ENCODE measurements at regions not wholly inside any gene's neighbourhood (a gene's known extent, or its start where the extent isn't known, plus 50 kb on each side); places are given as distances from the start of the nearest gene placed in this dataset.
"Not testable (repeated sequence)": the region's sequence is repeated elsewhere in the genome, so short reads cannot be mapped to it uniquely, and the experiment has no call there.

DNA sequence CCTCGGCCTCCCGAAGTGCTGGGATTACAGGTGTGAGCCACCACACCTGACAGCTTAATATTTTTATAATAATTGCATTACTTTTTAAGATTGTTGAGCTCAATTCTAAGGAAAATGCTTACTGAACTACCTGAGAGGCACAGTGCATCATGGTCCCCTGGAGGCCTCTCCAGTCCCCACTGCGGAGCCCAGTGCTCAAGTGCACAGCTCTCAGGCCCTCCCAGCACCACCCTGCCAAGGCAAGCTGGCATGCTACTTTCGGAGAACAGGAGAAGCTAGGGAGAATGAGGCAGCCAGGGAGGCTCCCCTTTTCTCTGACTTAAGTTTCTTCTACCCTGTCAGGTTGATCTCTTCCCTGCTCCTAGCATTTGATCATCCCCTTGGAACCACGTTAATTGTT is 64.2 kb upstream of the CECR2 start:
- no peak for DNase-seq
- H3K4me1 ChIP-seq = no peaks in the 10 kb centered on the region
- 82 to 83% methylated on average over 5 of the region's 5 CpGs for WGBS, 2 donors
- no peaks in the 10 kb centered on the region for H3K9me3 ChIP-seq
- no peak overlapping the region for H3K27ac ChIP-seq
- H3K27me3 ChIP-seq = no peaks in the 10 kb centered on the region
- no peak overlapping the region for H3K4me3 ChIP-seq
- TF ChIP-seq POLR2A (IDR thresholded peaks at IDR 0.05) = no peak
- TF ChIP-seq, protein P1, sequence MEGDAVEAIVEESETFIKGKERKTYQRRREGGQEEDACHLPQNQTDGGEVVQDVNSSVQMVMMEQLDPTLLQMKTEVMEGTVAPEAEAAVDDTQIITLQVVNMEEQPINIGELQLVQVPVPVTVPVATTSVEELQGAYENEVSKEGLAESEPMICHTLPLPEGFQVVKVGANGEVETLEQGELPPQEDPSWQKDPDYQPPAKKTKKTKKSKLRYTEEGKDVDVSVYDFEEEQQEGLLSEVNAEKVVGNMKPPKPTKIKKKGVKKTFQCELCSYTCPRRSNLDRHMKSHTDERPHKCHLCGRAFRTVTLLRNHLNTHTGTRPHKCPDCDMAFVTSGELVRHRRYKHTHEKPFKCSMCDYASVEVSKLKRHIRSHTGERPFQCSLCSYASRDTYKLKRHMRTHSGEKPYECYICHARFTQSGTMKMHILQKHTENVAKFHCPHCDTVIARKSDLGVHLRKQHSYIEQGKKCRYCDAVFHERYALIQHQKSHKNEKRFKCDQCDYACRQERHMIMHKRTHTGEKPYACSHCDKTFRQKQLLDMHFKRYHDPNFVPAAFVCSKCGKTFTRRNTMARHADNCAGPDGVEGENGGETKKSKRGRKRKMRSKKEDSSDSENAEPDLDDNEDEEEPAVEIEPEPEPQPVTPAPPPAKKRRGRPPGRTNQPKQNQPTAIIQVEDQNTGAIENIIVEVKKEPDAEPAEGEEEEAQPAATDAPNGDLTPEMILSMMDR (IDR thresholded peaks at IDR 0.05) = no peak
- intact Hi-C loops (cut with DNase I) = no loop called here
- H3K36me3 ChIP-seq = no peaks in the 10 kb centered on the region

DNA sequence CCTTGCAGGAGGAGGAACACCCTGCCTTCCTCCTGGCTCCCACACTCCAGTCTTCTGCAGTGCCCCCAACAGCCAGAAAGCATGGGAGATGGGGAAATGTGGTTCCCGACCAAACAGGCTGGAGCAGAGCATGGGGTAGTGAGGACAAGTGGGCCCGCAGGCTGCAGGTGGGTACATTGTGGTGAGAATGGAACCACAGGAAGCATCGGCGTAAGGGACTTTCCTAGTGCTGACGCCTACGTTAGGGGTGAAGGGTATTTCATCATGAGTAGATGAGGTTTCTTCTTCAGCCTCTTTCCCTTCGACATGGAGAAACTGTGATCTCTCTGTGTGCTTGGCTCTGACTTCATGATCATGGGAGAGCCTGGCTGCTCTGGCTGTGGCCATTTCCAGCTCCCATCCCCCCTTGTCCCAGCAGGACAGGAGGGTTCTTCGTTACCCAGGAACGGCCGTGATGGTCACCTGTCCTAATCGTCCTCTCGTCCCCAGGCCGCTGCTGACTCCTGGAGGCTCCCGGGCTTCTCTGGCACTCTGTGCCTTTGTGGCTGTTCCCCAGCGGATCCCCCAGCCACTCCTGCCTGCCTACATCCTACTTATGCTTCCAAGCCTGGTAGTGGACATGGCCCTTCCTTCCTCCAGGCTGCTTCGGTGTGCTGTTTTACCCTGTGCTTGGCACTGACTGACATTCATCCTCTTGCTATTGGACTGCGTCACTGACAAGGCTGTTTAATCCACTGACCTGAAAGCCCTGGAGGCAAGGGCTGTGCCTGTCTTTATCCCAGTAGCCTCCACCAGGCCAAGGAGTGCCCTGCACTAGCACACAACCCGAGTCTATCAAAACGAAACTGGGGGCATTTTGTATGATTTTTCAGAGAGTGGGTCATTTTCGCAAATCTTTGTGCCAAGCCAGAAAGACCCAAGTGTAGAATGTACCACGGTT is 65.2 kb upstream of the CECR2 start:
- TF ChIP-seq, protein P1 (IDR thresholded peaks at IDR 0.05) = no peak
- no peak for TF ChIP-seq POLR2A (IDR thresholded peaks at IDR 0.05)
- intact Hi-C loops (cut with DNase I) = no loop called here
- peaks cover 0 to 7% (median 0%) of the 10 kb centered on the region in 4 donors for H3K27me3 ChIP-seq

DNA sequence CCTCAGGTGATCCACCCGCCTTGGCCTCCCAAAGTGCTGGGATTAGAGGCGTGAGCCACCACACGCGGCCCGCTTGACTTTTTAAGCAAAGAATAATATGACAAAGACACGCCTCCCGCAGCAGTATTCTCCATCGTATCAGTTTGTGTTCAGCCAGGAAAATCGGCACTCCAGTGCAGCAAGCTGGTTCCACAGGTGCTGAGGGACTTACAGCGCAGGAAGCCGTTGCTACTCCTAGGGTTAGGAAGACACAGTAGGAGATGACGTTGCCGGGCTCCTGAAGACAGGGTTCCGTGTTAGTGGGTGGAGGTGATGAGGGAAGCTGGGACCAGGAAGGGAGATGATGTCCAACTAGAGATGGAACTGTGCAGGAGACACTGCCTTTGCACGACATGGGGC is 65.8 kb upstream of the CECR2 start:
- DNase-seq = no peak
- Histone ChIP-seq H3K4me3 (no peak overlapping the region), H3K27ac (no peak overlapping the region), H3K36me3 (no peaks in the 10 kb centered on the region), H3K27me3 (peaks cover 0 to 7% (median 0%) of the 10 kb centered on the region in 4 donors), H3K4me1 (no peaks in the 10 kb centered on the region), H3K9me3 (no peaks in the 10 kb centered on the region)
- intact Hi-C loops (cut with DNase I) = no loop called here
- WGBS, 2 donors = 83 to 86% methylated on average over 2 to 13 of the region's 15 CpGs
- TF ChIP-seq, protein P1 (IDR thresholded peaks at IDR 0.05) = no peak
- TF ChIP-seq POLR2A (IDR thresholded peaks at IDR 0.05) = no peak

More for the DNA sequence above, 65.2 kb upstream of the CECR2 start:
- Histone ChIP-seq H3K36me3 (no peaks in the 10 kb centered on the region), H3K9me3 (no peaks in the 10 kb centered on the region), H3K27ac (no peak overlapping the region), H3K4me1 (no peaks in the 10 kb centered on the region), H3K4me3 (no peak overlapping the region)
- 68 to 71% methylated on average over 16 to 21 of the region's 21 CpGs for WGBS, 2 donors
- DNase-seq = no peak

DNA sequence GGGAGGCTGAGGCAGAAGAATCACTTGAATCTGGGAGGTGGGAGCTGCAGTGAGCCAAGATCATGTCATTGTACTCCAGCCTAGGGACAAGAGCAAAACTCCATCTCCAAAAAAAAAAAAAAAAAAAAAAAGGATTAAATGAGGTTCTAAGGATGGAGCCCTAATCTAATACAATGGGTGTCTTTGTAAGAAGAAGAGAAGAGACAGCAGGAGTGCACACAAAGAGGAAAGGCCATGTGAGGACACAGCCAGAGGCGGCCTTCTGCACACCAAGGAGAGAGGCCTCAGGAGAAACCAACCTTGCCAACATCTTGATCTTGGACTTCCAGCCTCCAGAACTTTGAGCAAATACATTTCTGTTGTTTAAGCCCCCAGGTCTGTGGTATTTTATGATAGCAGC is 66.6 kb upstream of the CECR2 start:
- no peak overlapping the region for H3K27ac ChIP-seq
- H3K27me3 ChIP-seq = peaks cover 0 to 7% (median 0%) of the 10 kb centered on the region in 4 donors
- no peaks in the 10 kb centered on the region for H3K4me1 ChIP-seq
- no peaks in the 10 kb centered on the region for H3K36me3 ChIP-seq
- no peaks in the 10 kb centered on the region for H3K9me3 ChIP-seq
- WGBS, 2 donors = 83 to 100% methylated on average over 1 of the region's 1 CpG
- intact Hi-C loops (cut with DNase I) = no loop called here
- TF ChIP-seq, protein P1 (IDR thresholded peaks at IDR 0.05) = no peak
- TF ChIP-seq POLR2A (IDR thresholded peaks at IDR 0.05) = no peak
- H3K4me3 ChIP-seq = no peak overlapping the region
- no peak for DNase-seq

DNA sequence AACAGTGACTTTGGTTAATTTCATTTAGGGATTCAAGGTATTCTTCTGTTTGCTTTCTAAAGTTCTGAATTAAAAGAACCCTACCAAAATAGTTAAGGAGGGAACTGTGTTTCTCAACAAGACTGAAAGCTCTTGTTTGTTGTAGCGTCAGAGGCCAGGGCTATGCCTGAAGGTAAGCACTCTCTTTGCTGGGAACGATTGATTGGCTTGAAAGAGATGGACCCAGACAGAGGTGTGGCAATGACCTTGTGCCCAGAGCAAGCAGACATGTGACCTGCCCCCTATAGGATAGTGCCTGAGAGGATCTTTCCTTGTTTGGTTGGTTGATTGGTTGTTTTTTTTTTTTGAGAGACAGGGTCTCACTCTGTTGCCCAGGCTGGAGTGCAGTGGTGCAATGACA is 68.3 kb upstream of the CECR2 start:
- Histone ChIP-seq H3K27ac (no peak overlapping the region), H3K27me3 (peaks cover 0 to 7% (median 0%) of the 10 kb centered on the region in 4 donors), H3K9me3 (no peaks in the 10 kb centered on the region), H3K36me3 (no peaks in the 10 kb centered on the region), H3K4me3 (no peak overlapping the region), H3K4me1 (no peaks in the 10 kb centered on the region)
- TF ChIP-seq POLR2A (IDR thresholded peaks at IDR 0.05) = no peak
- TF ChIP-seq, protein P1 (IDR thresholded peaks at IDR 0.05) = no peak
- DNase-seq = no peak
- 69 to 83% methylated on average over 2 of the region's 2 CpGs for WGBS, 2 donors
- intact Hi-C loops (cut with DNase I) = no loop called here

DNA sequence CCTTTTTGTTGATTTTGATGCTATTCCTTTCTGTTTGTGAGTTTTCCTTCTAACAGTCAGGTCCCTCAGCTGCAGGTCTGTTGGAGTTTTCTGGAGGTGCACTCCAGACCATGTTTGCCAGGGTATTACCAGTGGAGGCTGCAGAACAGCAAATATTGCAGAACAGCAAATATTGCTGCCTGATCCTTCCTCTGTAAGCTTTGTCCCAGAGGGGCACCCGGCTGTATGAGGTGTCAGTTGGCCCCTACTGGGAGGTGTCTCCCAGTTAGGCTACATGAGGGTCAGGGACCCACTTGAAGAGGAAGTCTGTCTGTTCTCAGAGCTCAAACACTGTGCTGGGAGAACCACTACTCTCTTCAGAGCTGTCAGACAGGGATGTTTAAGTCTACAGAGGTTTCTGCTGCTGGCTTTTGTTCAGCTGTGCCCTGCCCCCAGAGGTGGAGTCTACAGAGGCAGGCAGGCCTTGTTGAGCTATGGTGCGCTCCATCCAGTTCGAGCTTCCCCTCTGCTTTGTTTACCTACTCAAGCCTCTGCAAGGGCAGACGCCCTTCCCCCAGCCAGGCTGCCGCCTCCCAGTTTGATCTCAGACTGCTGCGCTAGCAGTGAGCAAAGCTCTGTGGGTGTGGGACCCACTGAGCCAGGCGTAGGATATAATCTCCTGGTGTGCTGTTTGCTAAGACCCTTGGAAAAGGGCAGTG is 70.3 kb upstream of the CECR2 start:
- H3K4me1 ChIP-seq; H3K36me3 ChIP-seq; DNase-seq; H3K27me3 ChIP-seq; intact Hi-C loops (cut with DNase I); H3K9me3 ChIP-seq; H3K4me3 ChIP-seq; H3K27ac ChIP-seq: not testable (repeated sequence)
- no CpG with 5 or more reads among the region's 7 CpGs for WGBS, 2 donors

Data from esophagus squamous epithelium (tissue), 5 donors.